H9 (cell line): ENCODE measurements at regions not wholly inside any gene's neighbourhood (a gene's known extent, or its start where the extent isn't known, plus 50 kb on each side); places are given as distances from the start of the nearest gene placed in this dataset.

Experiments
- DNase-seq: peaks from one replicate; pipeline ENCODE4 v3.0.0-alpha.2; 2017
- H2AFZ ChIP-seq: one replicate; pipeline ENCODE4 v1.6.1; 2013; ENCODE audit warnings: mild to moderate bottlenecking, low read length, control low read depth, moderate library complexity
- H2AK5ac ChIP-seq: 2 replicates; pipeline ENCODE4 v1.6.1; 2013; ENCODE audit warnings: low read length, control low read depth, mixed read lengths; ENCODE audit not compliant: insufficient read length
- H2BK120ac ChIP-seq: one replicate; pipeline ENCODE4 v1.6.1; 2013; ENCODE audit warnings: low read depth, mild to moderate bottlenecking, low read length, control low read depth, inconsistent platforms; ENCODE audit not compliant: poor library complexity, severe bottlenecking
- H2BK12ac ChIP-seq: 2 replicates; pipeline ENCODE4 v1.6.1; 2013; ENCODE audit warnings: low read length, control low read depth, mixed read lengths, low read depth; ENCODE audit not compliant: insufficient read length
- H2BK15ac ChIP-seq: 2 replicates; pipeline ENCODE4 v1.6.1; 2013; ENCODE audit warnings: low read depth, low read length, control low read depth
- H2BK20ac ChIP-seq: one replicate; pipeline ENCODE4 v1.6.1; 2013; ENCODE audit warnings: low read depth, mild to moderate bottlenecking, low read length, control low read depth, inconsistent platforms; ENCODE audit not compliant: poor library complexity, severe bottlenecking
- H2BK5ac ChIP-seq: 2 replicates; pipeline ENCODE4 v1.6.1; 2013; ENCODE audit warnings: low read length, control low read depth, mixed read lengths; ENCODE audit not compliant: insufficient read length
- H3K14ac ChIP-seq: 2 replicates; pipeline ENCODE4 v1.6.1; 2013; ENCODE audit warnings: low read length, control low read depth; ENCODE audit not compliant: insufficient read depth
- H3K18ac ChIP-seq: 2 replicates; pipeline ENCODE4 v1.6.1; 2013; ENCODE audit warnings: low read depth, mild to moderate bottlenecking, mixed read lengths, low read length, control low read depth; ENCODE audit not compliant: insufficient read length
- H3K23ac ChIP-seq: 2 replicates; pipeline ENCODE4 v1.6.1; 2013; ENCODE audit warnings: low read length, control low read depth, mixed read lengths, low read depth; ENCODE audit not compliant: insufficient read length
- H3K23me2 ChIP-seq: 2 replicates; pipeline ENCODE4 v1.6.1; 2013; ENCODE audit warnings: low read depth, mild to moderate bottlenecking, mixed read lengths, low read length, control low read depth; ENCODE audit not compliant: insufficient read length, poor library complexity, severe bottlenecking
- H3K27ac ChIP-seq: 2 replicates; pipeline ENCODE4 v1.5.1; 2013; ENCODE audit warnings: low read length, control low read depth, mixed read lengths, low read depth; ENCODE audit not compliant: insufficient read length
- H3K27me3 ChIP-seq: 2 replicates; pipeline ENCODE4 v1.6.1; 2013; ENCODE audit warnings: low read length, control low read depth, inconsistent platforms; ENCODE audit not compliant: insufficient read depth
- H3K4ac ChIP-seq: 2 replicates; pipeline ENCODE4 v1.6.1; 2013; ENCODE audit warnings: low read depth, mild to moderate bottlenecking, control low read depth, inconsistent platforms, low read length, moderate library complexity
- H3K4me1 ChIP-seq: 2 replicates; pipeline ENCODE4 v1.6.1; 2013; ENCODE audit warnings: low read length, control low read depth, inconsistent platforms; ENCODE audit not compliant: insufficient read depth
- H3K4me2 ChIP-seq: 2 replicates; pipeline ENCODE4 v1.6.1; 2013; ENCODE audit warnings: low read length, control low read depth, mixed read lengths; ENCODE audit not compliant: insufficient read length, insufficient read depth
- H3K56ac ChIP-seq: 2 replicates; pipeline ENCODE4 v1.6.1; 2013; ENCODE audit warnings: low read depth, mild to moderate bottlenecking, mixed read lengths, low read length, control low read depth; ENCODE audit not compliant: insufficient read length
- H3K79me1 ChIP-seq: 2 replicates; pipeline ENCODE4 v1.6.1; 2013; ENCODE audit warnings: low read depth, mild to moderate bottlenecking, moderate library complexity, low read length, control low read depth, inconsistent platforms; ENCODE audit not compliant: insufficient read depth, poor library complexity, severe bottlenecking
- H3K79me2 ChIP-seq: 2 replicates; pipeline ENCODE4 v1.6.1; 2013; ENCODE audit warnings: low read length, control low read depth, inconsistent platforms; ENCODE audit not compliant: insufficient read depth
- H3K9ac ChIP-seq: 2 replicates; pipeline ENCODE4 v1.6.1; 2013; ENCODE audit warnings: low read length, control low read depth, mixed read lengths; ENCODE audit not compliant: insufficient read length; ENCODE audit errors: extremely low read depth
- H3K9me3 ChIP-seq: one replicate; pipeline ENCODE4 v1.6.1; 2013; ENCODE audit warnings: low read depth, low read length, inconsistent platforms; ENCODE audit not compliant: control insufficient read depth
- H3T11ph ChIP-seq: one replicate; pipeline ENCODE4 v1.6.1; 2013; ENCODE audit warnings: mild to moderate bottlenecking, low read length, control low read depth, inconsistent platforms
- H4K20me1 ChIP-seq: one replicate; pipeline ENCODE4 v1.6.1; 2013; ENCODE audit not compliant: control insufficient read depth, insufficient read length, insufficient read depth
- H4K5ac ChIP-seq: 2 replicates; pipeline ENCODE4 v1.6.1; 2013; ENCODE audit warnings: low read depth, mild to moderate bottlenecking, mixed read lengths, low read length, control low read depth; ENCODE audit not compliant: insufficient read length
- H4K8ac ChIP-seq: replicated peaks from 2 replicates; pipeline ENCODE4 v1.6.1; 2013; ENCODE audit warnings: low read length, control low read depth, mixed read lengths, low read depth; ENCODE audit not compliant: insufficient read length
- H4K91ac ChIP-seq: 2 replicates; pipeline ENCODE4 v1.6.1; 2013; ENCODE audit warnings: low read depth, mild to moderate bottlenecking, moderate library complexity, mixed read lengths, low read length, control low read depth; ENCODE audit not compliant: insufficient read length
- H3K27ac Mint-ChIP-seq, 3 experiments: 2 replicates in 2 of 3; 3 replicates in 1 of 3; pipeline ENCODE4 v1.8.0; 2020 to 2021; ENCODE audit warnings: mixed read lengths in 3 of 3, mild to moderate bottlenecking in 1 of 3, moderate library complexity in 1 of 3
- H3K27me3 Mint-ChIP-seq: 2 replicates; pipeline ENCODE4 v1.8.0; 2021; ENCODE audit warnings: low read depth, mild to moderate bottlenecking, moderate library complexity, mixed read lengths
- H3K36me3 Mint-ChIP-seq, 3 experiments: 2 replicates in 2 of 3; 3 replicates in 1 of 3; pipeline ENCODE4 v1.8.0; 2020 to 2021; ENCODE audit warnings: low read depth in 3 of 3, mixed read lengths in 3 of 3; ENCODE audit not compliant: insufficient read depth in 1 of 3
- H3K4me1 Mint-ChIP-seq, 2 experiments: 2 replicates each; pipeline ENCODE4 v1.8.0; 2020; ENCODE audit warnings: mixed read lengths in 2 of 2
- H3K4me3 Mint-ChIP-seq, 2 experiments: 2 replicates in 1 of 2; 3 replicates in 1 of 2; pipeline ENCODE4 v1.8.0; 2020 to 2021; ENCODE audit warnings: mild to moderate bottlenecking in 2 of 2, mixed read lengths in 2 of 2, moderate library complexity in 1 of 2
- H3K9me3 Mint-ChIP-seq, 2 experiments: 2 replicates in 1 of 2; 3 replicates in 1 of 2; pipeline ENCODE4 v1.8.0; 2020; ENCODE audit warnings: mild to moderate bottlenecking in 2 of 2, mixed read lengths in 2 of 2, moderate library complexity in 1 of 2
- CTCF ChIP-seq: fragments of 200-600 bp; sonication (generic); conservative IDR thresholded peaks from 3 replicates; pipeline ENCODE4 v1.8.0; 2021; ENCODE audit warnings: antibody characterized with exemption, mild to moderate bottlenecking
- WGBS: extraction: QIAGEN DNeasy Blood & Tissue Kit; methylation state at CpG from one replicate; pipeline ENCODE4 v1.1.7; 2013; ENCODE audit warnings: missing lambda C conversion rate, low lambda C conversion rate, mixed read lengths; ENCODE audit not compliant: insufficient read length; ENCODE audit errors: extremely low coverage; 5-methylcytosine and 5-hydroxymethylcytosine counted together

- H2BK5ac ChIP-seq: no peak overlapping the region
- no peak overlapping the region for H3K4ac ChIP-seq
- H2AK5ac ChIP-seq: no peak overlapping the region
- no peaks in the 10 kb centered on the region for H3K79me2 ChIP-seq
- no peak overlapping the region for H2BK15ac ChIP-seq
- H3T11ph ChIP-seq: no peak overlapping the region
- no peak overlapping the region for H2BK12ac ChIP-seq
- no peak overlapping the region for H4K5ac ChIP-seq
- H3K27me3 ChIP-seq: no peaks in the 10 kb centered on the region
- no peaks in the 10 kb centered on the region for H3K4me1 ChIP-seq
- no peak overlapping the region for H4K91ac ChIP-seq
- H3K23me2 ChIP-seq: no peaks in the 10 kb centered on the region
- H3K9me3 ChIP-seq: peaks cover 6% of the 10 kb centered on the region
- H3K23ac ChIP-seq: no peak overlapping the region
- peaks cover 12 to 14% of the 10 kb centered on the region in 2 experiments for H3K9me3 Mint-ChIP-seq
- no peak overlapping the region for H3K4me3 Mint-ChIP-seq
- no peaks in the 10 kb centered on the region for H3K27me3 Mint-ChIP-seq
- no peak overlapping the region for H3K27ac Mint-ChIP-seq
- H2BK120ac ChIP-seq: no peak overlapping the region
- no peak for TF ChIP-seq CTCF
- no peak overlapping the region for H2BK20ac ChIP-seq
- H3K27ac ChIP-seq: no peak overlapping the region
- H3K14ac ChIP-seq: no peak overlapping the region
- H3K56ac ChIP-seq: no peak overlapping the region
- H4K20me1 ChIP-seq: no peaks in the 10 kb centered on the region
- peaks cover 0 to 8% of the 10 kb centered on the region in 2 experiments; a peak in 2 of 4 replicates for H3K4me1 Mint-ChIP-seq
- no peak overlapping the region for H3K4me2 ChIP-seq
- no peak overlapping the region for H4K8ac ChIP-seq
- H2AFZ ChIP-seq: no peak overlapping the region
- H3K18ac ChIP-seq: no peak overlapping the region
- H3K79me1 ChIP-seq: no peaks in the 10 kb centered on the region
- WGBS: no CpG with 5 or more reads among the region's 2 CpGs
- peaks cover 5 to 21% (median 6%) of the 10 kb centered on the region in 3 experiments; a peak in 6 of 7 replicates for H3K36me3 Mint-ChIP-seq
- no peak overlapping the region for H3K9ac ChIP-seq
- DNase-seq: no peak
Measured at GRCh38 chr1:58119971-58120370, 426.6 kb downstream of the OMA1 start.
